ENCODE measurements at regions not wholly inside any gene's neighbourhood (a gene's known extent, or its start where the extent isn't known, plus 50 kb on each side); places are given as distances from the start of the nearest gene placed in this dataset.

DNA sequence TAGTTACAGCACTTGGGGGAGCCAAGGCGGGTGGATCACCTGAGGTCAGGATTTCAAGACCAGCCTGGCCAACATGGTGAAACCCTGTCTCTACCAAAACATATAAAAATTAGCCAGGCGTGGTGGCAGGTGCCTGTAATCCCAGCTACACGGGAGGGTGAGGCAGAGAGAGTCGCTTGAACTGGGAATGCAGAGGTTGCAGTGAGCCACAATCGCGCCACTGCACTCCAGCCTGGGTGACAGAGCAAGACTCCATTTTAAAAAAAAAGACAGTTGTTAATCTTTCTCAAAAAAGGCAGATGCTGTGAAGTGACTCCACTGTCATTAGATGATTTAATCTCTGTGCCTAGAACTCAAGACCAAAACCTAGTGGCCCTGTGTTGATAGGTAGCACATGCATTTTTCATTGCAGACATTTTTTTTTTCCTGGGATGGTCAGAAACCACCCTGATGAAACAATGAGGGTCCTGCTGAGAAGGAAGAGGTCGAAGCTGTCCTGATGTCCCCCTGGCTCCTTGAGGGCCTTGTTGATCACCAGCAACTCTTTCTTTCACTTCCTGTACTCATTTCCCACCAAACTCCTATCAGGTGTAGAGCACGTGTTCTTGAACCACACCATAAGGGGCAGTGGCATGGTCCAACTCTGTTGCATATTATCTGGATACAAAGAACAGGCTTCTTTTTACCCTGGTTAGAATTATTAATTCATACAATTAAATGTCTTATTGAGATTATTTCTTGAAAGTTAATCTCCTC, 382.2 kb downstream of the ICE1 start:
- no peak overlapping the region for H3K27ac Mint-ChIP-seq (ENCODE audit: unreplicated experiment)
- peaks cover 13% of the 10 kb centered on the region for H3K9me3 ChIP-seq (ENCODE audit: insufficient read depth, low read depth, low read length)
- H3K9me3 Mint-ChIP-seq (ENCODE audit: unreplicated experiment): no peaks in the 10 kb centered on the region

DNA sequence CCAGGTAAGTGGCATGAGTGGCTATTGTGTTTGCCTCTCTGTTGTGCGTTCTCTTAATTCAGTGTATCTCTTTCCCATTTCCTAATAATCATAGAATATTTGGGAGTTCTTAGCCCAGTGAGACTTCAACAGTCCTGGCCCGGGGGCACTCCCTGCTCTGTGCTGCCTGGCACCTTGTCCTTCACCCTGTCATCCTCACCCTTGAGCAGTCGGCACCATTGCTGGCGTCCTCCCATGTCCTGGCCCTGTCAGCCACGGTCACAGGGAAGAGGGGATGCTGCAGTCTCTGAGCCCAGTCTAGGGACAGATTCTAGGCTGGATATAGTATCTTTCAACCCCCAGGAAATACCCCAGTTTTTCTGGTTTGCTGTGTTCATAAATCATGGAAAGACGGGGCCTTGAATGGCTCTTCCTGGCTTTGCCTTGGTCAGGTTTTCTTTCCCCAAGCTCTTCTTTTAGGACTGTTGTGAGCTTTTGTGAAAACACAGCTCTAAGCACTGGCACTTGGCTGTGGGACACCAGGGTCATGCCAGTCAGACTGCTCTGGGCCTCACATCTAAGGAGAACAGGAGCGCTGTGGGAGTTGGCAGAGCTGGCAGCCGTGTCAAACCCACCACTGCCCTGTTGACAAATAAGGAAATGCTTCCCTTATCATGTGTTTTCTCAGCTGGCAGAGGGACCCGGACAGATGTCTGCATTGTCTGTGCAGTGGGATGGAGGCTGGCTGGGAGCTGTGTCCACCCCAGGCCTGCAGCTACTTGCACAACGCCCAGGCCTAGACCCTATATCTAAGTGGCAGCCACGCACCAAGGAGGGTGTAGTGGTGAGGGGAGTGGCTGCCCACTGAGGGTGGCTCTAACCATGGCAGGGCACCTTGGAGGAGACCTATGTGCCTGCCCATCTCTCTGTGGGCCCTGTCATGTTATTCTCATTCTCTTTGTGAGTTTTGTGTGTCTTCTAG, 378.6 kb downstream of the ICE1 start:
- Mint-ChIP-seq H3K4me3 (ENCODE audit: unreplicated experiment) (no peak overlapping the region), H3K9me3 (ENCODE audit: unreplicated experiment) (peaks cover 3% of the 10 kb centered on the region), H3K27me3 (ENCODE audit: low read depth, unreplicated experiment) (peaks cover 13% of the 10 kb centered on the region), H3K27ac (ENCODE audit: unreplicated experiment) (no peak overlapping the region), H3K36me3 (ENCODE audit: low read depth, unreplicated experiment) (no peaks in the 10 kb centered on the region), H3K4me1 (ENCODE audit: low read depth, unreplicated experiment) (no peaks in the 10 kb centered on the region)
- H3K9ac ChIP-seq (ENCODE audit: low read length): no peak overlapping the region
- no peak for DNase-seq (ENCODE audit: low read depth)
- H3K36me3 ChIP-seq (ENCODE audit: insufficient read depth, low read length): no peaks in the 10 kb centered on the region
- H3K4me1 ChIP-seq (ENCODE audit: insufficient read depth, low read length): no peaks in the 10 kb centered on the region
- H4K20me1 ChIP-seq (ENCODE audit: insufficient read depth, low read length): no peaks in the 10 kb centered on the region
- H2AFZ ChIP-seq (ENCODE audit: low read depth, low read length): no peak overlapping the region
- no peaks in the 10 kb centered on the region for H3K27me3 ChIP-seq (ENCODE audit: insufficient read depth, low read length)
- no peak overlapping the region for H3K4me2 ChIP-seq (ENCODE audit: low read length)
- no peak overlapping the region for H3K4me3 ChIP-seq (ENCODE audit: insufficient read depth, low read depth, low read length)
- no peak overlapping the region for H3K27ac ChIP-seq (ENCODE audit: low read depth, low read length)
- peaks cover 11% of the 10 kb centered on the region for H3K9me3 ChIP-seq (ENCODE audit: insufficient read depth, low read depth, low read length)
- H3K79me2 ChIP-seq (ENCODE audit: insufficient read depth, low read length): no peaks in the 10 kb centered on the region
- FAIRE-seq: no peak
- no peak for TF ChIP-seq EZH2 (IDR thresholded peaks at IDR 0.05; ENCODE audit: insufficient read depth, low read length)
- TF ChIP-seq, protein P1, sequence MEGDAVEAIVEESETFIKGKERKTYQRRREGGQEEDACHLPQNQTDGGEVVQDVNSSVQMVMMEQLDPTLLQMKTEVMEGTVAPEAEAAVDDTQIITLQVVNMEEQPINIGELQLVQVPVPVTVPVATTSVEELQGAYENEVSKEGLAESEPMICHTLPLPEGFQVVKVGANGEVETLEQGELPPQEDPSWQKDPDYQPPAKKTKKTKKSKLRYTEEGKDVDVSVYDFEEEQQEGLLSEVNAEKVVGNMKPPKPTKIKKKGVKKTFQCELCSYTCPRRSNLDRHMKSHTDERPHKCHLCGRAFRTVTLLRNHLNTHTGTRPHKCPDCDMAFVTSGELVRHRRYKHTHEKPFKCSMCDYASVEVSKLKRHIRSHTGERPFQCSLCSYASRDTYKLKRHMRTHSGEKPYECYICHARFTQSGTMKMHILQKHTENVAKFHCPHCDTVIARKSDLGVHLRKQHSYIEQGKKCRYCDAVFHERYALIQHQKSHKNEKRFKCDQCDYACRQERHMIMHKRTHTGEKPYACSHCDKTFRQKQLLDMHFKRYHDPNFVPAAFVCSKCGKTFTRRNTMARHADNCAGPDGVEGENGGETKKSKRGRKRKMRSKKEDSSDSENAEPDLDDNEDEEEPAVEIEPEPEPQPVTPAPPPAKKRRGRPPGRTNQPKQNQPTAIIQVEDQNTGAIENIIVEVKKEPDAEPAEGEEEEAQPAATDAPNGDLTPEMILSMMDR (IDR thresholded peaks at IDR 0.05; ENCODE audit: insufficient read depth, low read depth, low read length): no peak

More for the DNA sequence above, 382.2 kb downstream of the ICE1 start:
- Histone ChIP-seq H3K4me1 (ENCODE audit: insufficient read depth, low read length) (no peaks in the 10 kb centered on the region), H3K9ac (ENCODE audit: low read length) (no peak overlapping the region), H3K27me3 (ENCODE audit: insufficient read depth, low read length) (no peaks in the 10 kb centered on the region), H3K79me2 (ENCODE audit: insufficient read depth, low read length) (no peaks in the 10 kb centered on the region), H3K4me2 (ENCODE audit: low read length) (no peak overlapping the region), H3K27ac (ENCODE audit: low read depth, low read length) (no peak overlapping the region), H4K20me1 (ENCODE audit: insufficient read depth, low read length) (no peaks in the 10 kb centered on the region), H3K36me3 (ENCODE audit: insufficient read depth, low read length) (no peaks in the 10 kb centered on the region), H2AFZ (ENCODE audit: low read depth, low read length) (no peak overlapping the region), H3K4me3 (ENCODE audit: insufficient read depth, low read depth, low read length) (no peak overlapping the region)
- Mint-ChIP-seq H3K4me1 (ENCODE audit: low read depth, unreplicated experiment) (no peaks in the 10 kb centered on the region), H3K36me3 (ENCODE audit: low read depth, unreplicated experiment) (no peaks in the 10 kb centered on the region), H3K27me3 (ENCODE audit: low read depth, unreplicated experiment) (peaks cover 22% of the 10 kb centered on the region), H3K4me3 (ENCODE audit: unreplicated experiment) (no peak overlapping the region)
- FAIRE-seq (no peak), DNase-seq (ENCODE audit: low read depth) (no peak)
- no peak for TF ChIP-seq EZH2 (IDR thresholded peaks at IDR 0.05; ENCODE audit: insufficient read depth, low read length)

DNA sequence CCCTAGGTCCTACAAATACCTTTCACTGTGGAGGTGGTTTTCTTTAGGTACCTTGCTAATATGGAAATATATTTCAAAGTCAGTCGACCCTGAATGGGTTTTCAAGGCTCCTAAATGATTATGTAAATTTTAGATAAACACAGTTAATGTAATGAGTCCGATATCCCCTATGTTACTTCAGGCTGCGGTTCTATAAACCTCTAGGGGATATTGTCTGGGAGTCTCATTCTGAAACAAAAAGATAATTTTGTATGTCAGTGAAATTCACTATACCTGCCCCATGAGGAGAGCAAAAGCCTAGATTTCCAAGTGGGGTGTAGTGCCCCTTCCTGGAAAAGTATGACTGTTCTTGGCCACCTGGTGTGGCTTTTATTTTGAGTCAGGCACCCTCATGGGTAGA, 377.3 kb downstream of the ICE1 start:
- Histone ChIP-seq H3K9ac (ENCODE audit: low read length) (no peak overlapping the region), H3K27ac (ENCODE audit: low read depth, low read length) (no peak overlapping the region), H3K4me3 (ENCODE audit: insufficient read depth, low read depth, low read length) (no peak overlapping the region), H3K4me2 (ENCODE audit: low read length) (no peak overlapping the region), H2AFZ (ENCODE audit: low read depth, low read length) (no peak overlapping the region), H3K9me3 (ENCODE audit: insufficient read depth, low read depth, low read length) (peaks cover 11% of the 10 kb centered on the region), H3K36me3 (ENCODE audit: insufficient read depth, low read length) (no peaks in the 10 kb centered on the region), H3K27me3 (ENCODE audit: insufficient read depth, low read length) (no peaks in the 10 kb centered on the region), H3K4me1 (ENCODE audit: insufficient read depth, low read length) (no peaks in the 10 kb centered on the region), H3K79me2 (ENCODE audit: insufficient read depth, low read length) (no peaks in the 10 kb centered on the region), H4K20me1 (ENCODE audit: insufficient read depth, low read length) (no peaks in the 10 kb centered on the region)
- Mint-ChIP-seq H3K36me3 (ENCODE audit: low read depth, unreplicated experiment) (no peaks in the 10 kb centered on the region), H3K27me3 (ENCODE audit: low read depth, unreplicated experiment) (peaks cover 12% of the 10 kb centered on the region), H3K27ac (ENCODE audit: unreplicated experiment) (no peak overlapping the region), H3K4me1 (ENCODE audit: low read depth, unreplicated experiment) (no peaks in the 10 kb centered on the region), H3K9me3 (ENCODE audit: unreplicated experiment) (peaks cover 3% of the 10 kb centered on the region), H3K4me3 (ENCODE audit: unreplicated experiment) (no peak overlapping the region)
- TF ChIP-seq, protein P1 (IDR thresholded peaks at IDR 0.05; ENCODE audit: insufficient read depth, low read depth, low read length): no peak
- no peak for TF ChIP-seq EZH2 (IDR thresholded peaks at IDR 0.05; ENCODE audit: insufficient read depth, low read length)
- DNase-seq (ENCODE audit: low read depth) (no peak), FAIRE-seq (no peak)
